GM12891 (cell line): ENCODE measurements at regions not wholly inside any gene's neighbourhood (a gene's known extent, or its start where the extent isn't known, plus 50 kb on each side); places are given as distances from the start of the nearest gene placed in this dataset.

Experiments used
- POLR2A ChIP-seq: IDR thresholded peaks from 2 replicates; pipeline ENCODE4 v1.6.1; 2011; ENCODE audit warnings: low read depth, low read length, control low read depth
- POLR2AphosphoS5 ChIP-seq: IDR thresholded peaks from 2 replicates; pipeline ENCODE4 v1.6.1; 2011; ENCODE audit warnings: low read depth, low read length, control low read depth

- TF ChIP-seq POLR2AphosphoS5 (no peak), POLR2A (no peak)
Observed at GRCh38 chr10:69692267-69692666, 62.2 kb downstream of the FAM241B start.
